ENCODE measurements at regions not wholly inside any gene's neighbourhood (a gene's known extent, or its start where the extent isn't known, plus 50 kb on each side); places are given as distances from the start of the nearest gene placed in this dataset.

- no peak overlapping the region for H3K4me3 ChIP-seq (ENCODE audit: low read length)
- no peaks in the 10 kb centered on the region for H3K36me3 ChIP-seq (ENCODE audit: insufficient read depth, low read depth, low read length)
- no peak overlapping the region for H3K9ac ChIP-seq (ENCODE audit: low read depth, low read length)
- H3K4me1 ChIP-seq (ENCODE audit: insufficient read depth, low read length), result peaks cover 2% of the 10 kb centered on the region; the same call in 1 of the 2 replicates
- peaks cover 3% of the 10 kb centered on the region for H3K27me3 ChIP-seq (ENCODE audit: insufficient read depth, low read length)
- H3K27ac ChIP-seq (ENCODE audit: low read length), result no peak overlapping the region
- H3K9me3 ChIP-seq (ENCODE audit: insufficient read depth, low read depth, low read length), result no peaks in the 10 kb centered on the region
These were observed 60.2 kb downstream of the THNSL1 start for GRCh38 chr10:25076506-25077177.

- Histone ChIP-seq H3K9ac (ENCODE audit: low read depth, low read length) (no peak overlapping the region), H3K4me3 (ENCODE audit: low read length) (no peak overlapping the region), H3K9me3 (ENCODE audit: insufficient read depth, low read depth, low read length) (no peaks in the 10 kb centered on the region), H3K36me3 (ENCODE audit: insufficient read depth, low read depth, low read length) (no peaks in the 10 kb centered on the region), H3K27me3 (ENCODE audit: insufficient read depth, low read length) (peaks cover 3% of the 10 kb centered on the region), H3K27ac (ENCODE audit: low read length) (no peak overlapping the region), H3K4me1 (ENCODE audit: insufficient read depth, low read length) (peaks cover 11% of the 10 kb centered on the region)
These were observed 62.4 kb downstream of the THNSL1 start for GRCh38 chr10:25078658-25079431.

GRCh38 chr10:25080880-25081581, 64.6 kb downstream of the THNSL1 start:
- no peaks in the 10 kb centered on the region for H3K36me3 ChIP-seq (ENCODE audit: insufficient read depth, low read depth, low read length)
- H3K4me3 ChIP-seq (ENCODE audit: low read length), result no peak overlapping the region
- H3K4me1 ChIP-seq (ENCODE audit: insufficient read depth, low read length), result peaks cover 11% of the 10 kb centered on the region
- H3K27me3 ChIP-seq (ENCODE audit: insufficient read depth, low read length), result no peaks in the 10 kb centered on the region; the same call in 1 of the 2 replicates
- H3K27ac ChIP-seq (ENCODE audit: low read length), result no peak overlapping the region
- H3K9ac ChIP-seq (ENCODE audit: low read depth, low read length), result no peak overlapping the region
- no peaks in the 10 kb centered on the region for H3K9me3 ChIP-seq (ENCODE audit: insufficient read depth, low read depth, low read length)

- Histone ChIP-seq H3K4me3 (ENCODE audit: low read length) (no peak overlapping the region), H3K27ac (ENCODE audit: low read length) (no peak overlapping the region), H3K9me3 (ENCODE audit: insufficient read depth, low read depth, low read length) (no peaks in the 10 kb centered on the region), H3K9ac (ENCODE audit: low read depth, low read length) (no peak overlapping the region), H3K27me3 (ENCODE audit: insufficient read depth, low read length) (no peaks in the 10 kb centered on the region; the same call in 1 of the 2 replicates), H3K36me3 (ENCODE audit: insufficient read depth, low read depth, low read length) (no peaks in the 10 kb centered on the region), H3K4me1 (ENCODE audit: insufficient read depth, low read length) (peaks cover 11% of the 10 kb centered on the region)
These were observed 66.1 kb downstream of the THNSL1 start for GRCh38 chr10:25082276-25083204.

- Histone ChIP-seq H3K4me3 (ENCODE audit: low read length) (no peak overlapping the region), H3K9me3 (ENCODE audit: insufficient read depth, low read depth, low read length) (no peaks in the 10 kb centered on the region), H3K4me1 (ENCODE audit: insufficient read depth, low read length) (peaks cover 11% of the 10 kb centered on the region), H3K36me3 (ENCODE audit: insufficient read depth, low read depth, low read length) (no peaks in the 10 kb centered on the region), H3K9ac (ENCODE audit: low read depth, low read length) (no peak overlapping the region), H3K27ac (ENCODE audit: low read length) (no peak overlapping the region), H3K27me3 (ENCODE audit: insufficient read depth, low read length) (no peaks in the 10 kb centered on the region; the same call in 1 of the 2 replicates)
These were observed 67.2 kb downstream of the THNSL1 start for GRCh38 chr10:25083546-25084111.

GRCh38 chr10:25084447-25084846, 68.0 kb downstream of the THNSL1 start:
- Histone ChIP-seq H3K4me3 (ENCODE audit: low read length) (no peak overlapping the region), H3K4me1 (ENCODE audit: insufficient read depth, low read length) (peaks cover 11% of the 10 kb centered on the region), H3K27me3 (ENCODE audit: insufficient read depth, low read length) (no peaks in the 10 kb centered on the region; the same call in 1 of the 2 replicates), H3K9ac (ENCODE audit: low read depth, low read length) (no peak overlapping the region), H3K36me3 (ENCODE audit: insufficient read depth, low read depth, low read length) (no peaks in the 10 kb centered on the region), H3K9me3 (ENCODE audit: insufficient read depth, low read depth, low read length) (no peaks in the 10 kb centered on the region), H3K27ac (ENCODE audit: low read length) (no peak overlapping the region)

GRCh38 chr10:25094590-25094989, 78.2 kb downstream of the THNSL1 start:
- Histone ChIP-seq H3K9me3 (ENCODE audit: insufficient read depth, low read depth, low read length) (no peaks in the 10 kb centered on the region), H3K4me1 (ENCODE audit: insufficient read depth, low read length) (no peaks in the 10 kb centered on the region), H3K9ac (ENCODE audit: low read depth, low read length) (no peak overlapping the region), H3K4me3 (ENCODE audit: low read length) (no peak overlapping the region), H3K36me3 (ENCODE audit: insufficient read depth, low read depth, low read length) (no peaks in the 10 kb centered on the region), H3K27ac (ENCODE audit: low read length) (no peak overlapping the region), H3K27me3 (ENCODE audit: insufficient read depth, low read length) (no peaks in the 10 kb centered on the region)

- no peak overlapping the region for H3K27ac ChIP-seq (ENCODE audit: low read length)
- no peaks in the 10 kb centered on the region for H3K36me3 ChIP-seq (ENCODE audit: insufficient read depth, low read depth, low read length)
- H3K9me3 ChIP-seq (ENCODE audit: insufficient read depth, low read depth, low read length), result no peaks in the 10 kb centered on the region
- H3K9ac ChIP-seq (ENCODE audit: low read depth, low read length), result no peak overlapping the region
- no peak overlapping the region for H3K4me3 ChIP-seq (ENCODE audit: low read length)
- H3K4me1 ChIP-seq (ENCODE audit: insufficient read depth, low read length), result peaks cover 3% of the 10 kb centered on the region
- no peaks in the 10 kb centered on the region for H3K27me3 ChIP-seq (ENCODE audit: insufficient read depth, low read length)
These were observed 77.0 kb upstream of the GPR158 start for GRCh38 chr10:25097669-25098411.

- Histone ChIP-seq H3K9ac (ENCODE audit: low read depth, low read length) (no peak overlapping the region), H3K4me1 (ENCODE audit: insufficient read depth, low read length) (peaks cover 12% of the 10 kb centered on the region), H3K27me3 (ENCODE audit: insufficient read depth, low read length) (no peaks in the 10 kb centered on the region), H3K36me3 (ENCODE audit: insufficient read depth, low read depth, low read length) (no peaks in the 10 kb centered on the region), H3K27ac (ENCODE audit: low read length) (no peak overlapping the region), H3K4me3 (ENCODE audit: low read length) (no peak overlapping the region), H3K9me3 (ENCODE audit: insufficient read depth, low read depth, low read length) (no peaks in the 10 kb centered on the region)
These were observed 74.7 kb upstream of the GPR158 start for GRCh38 chr10:25100141-25100540.

- H3K9ac ChIP-seq (ENCODE audit: low read depth, low read length), result no peak overlapping the region
- no peak overlapping the region for H3K4me3 ChIP-seq (ENCODE audit: low read length)
- no peaks in the 10 kb centered on the region for H3K9me3 ChIP-seq (ENCODE audit: insufficient read depth, low read depth, low read length)
- H3K27me3 ChIP-seq (ENCODE audit: insufficient read depth, low read length), result no peaks in the 10 kb centered on the region
- no peak overlapping the region for H3K27ac ChIP-seq (ENCODE audit: low read length)
- H3K36me3 ChIP-seq (ENCODE audit: insufficient read depth, low read depth, low read length), result no peaks in the 10 kb centered on the region
- H3K4me1 ChIP-seq (ENCODE audit: insufficient read depth, low read length), result peaks cover 27% of the 10 kb centered on the region
These were observed 73.2 kb upstream of the GPR158 start for GRCh38 chr10:25101461-25102146.

Measured in iPS-20b (cell line).